ENCODE measurements at regions not wholly inside any gene's neighbourhood (a gene's known extent, or its start where the extent isn't known, plus 50 kb on each side); places are given as distances from the start of the nearest gene placed in this dataset.

- no peak for DNase-seq (ENCODE audit: low read depth, low spot score)
- no peak overlapping the region for H3K4me3 ChIP-seq (replicated peaks in 1 of 3; ENCODE audit: insufficient read depth in 1 of 3, low read depth in 1 of 3, low read length in 3 of 3)
- POLR2A ChIA-PET, result no interaction called here
- no peaks in the 10 kb centered on the region for H3K27me3 ChIP-seq (ENCODE audit: control insufficient read depth in 2 of 2, insufficient read depth in 2 of 2, low read length in 2 of 2)
- H3K36me3 ChIP-seq (ENCODE audit: control insufficient read depth in 2 of 2, extremely low read depth in 1 of 2, insufficient read depth in 2 of 2, low read length in 2 of 2), result no peaks in the 10 kb centered on the region
- H3K9me1 ChIP-seq (replicated peaks; ENCODE audit: control insufficient read depth, extremely low read depth, insufficient read depth, low read length), result no peaks in the 10 kb centered on the region
- no peaks in the 10 kb centered on the region for H3K4me1 ChIP-seq (ENCODE audit: control insufficient read depth, extremely low read depth, insufficient read depth, low read length)
- CTCF ChIA-PET, result interaction anchor here (2.0 kb wide), 1 partner anchor 11 kb away, joined by 6 read pairs; no protein-coding TSS in a partner anchor
- no peaks in the 10 kb centered on the region for H3K9me3 ChIP-seq (replicated peaks; ENCODE audit: control insufficient read depth, insufficient read depth, low read length)
- FAIRE-seq, result no peak
- H3K4me2 ChIP-seq (ENCODE audit: insufficient read depth, low read length), result no peak overlapping the region
- H2AFZ ChIP-seq (ENCODE audit: low read depth, low read length), result no peak overlapping the region
- no peaks in the 10 kb centered on the region for H4K20me1 ChIP-seq (replicated peaks; ENCODE audit: control insufficient read depth, extremely low read depth, insufficient read depth, low read length)
- H3K79me2 ChIP-seq (ENCODE audit: control insufficient read depth, insufficient read depth, low read length), result no peaks in the 10 kb centered on the region
- no TSS peak for BruUV-seq (replicated peaks)
- dilution Hi-C loops (cut with MboI; ENCODE audit: extremely low pct_ligation_motif_present, low sequenced_read_pairs) (no loop called here), intact Hi-C loops (cut with micrococcal nuclease) (no loop called here)
- H3K9ac ChIP-seq (replicated peaks; ENCODE audit: extremely low read depth, insufficient read depth, low read length), result no peak overlapping the region
- no peak overlapping the region for H3K27ac ChIP-seq (ENCODE audit: insufficient read depth, low read depth, low read length)
- TF ChIP-seq EZH2 (IDR thresholded peaks at IDR 0.05; ENCODE audit: borderline replicate concordance, low read depth, low read length, severe bottlenecking), result no peak
- no peak for TF ChIP-seq POLR2AphosphoS5 (IDR thresholded peaks at IDR 0.05; ENCODE audit: insufficient read depth, low read depth, low read length)
- TF ChIP-seq POLR2A (IDR thresholded peaks at IDR 0.05; ENCODE audit: low read depth, low read length), result no peak
- TF ChIP-seq MAX (IDR thresholded peaks at IDR 0.05; ENCODE audit: insufficient read depth, insufficient read length), result no peak
- no peak for TF ChIP-seq GATA2 (IDR thresholded peaks at IDR 0.05; ENCODE audit: insufficient read depth, insufficient read length, low read depth, low read length)
- no peak for TF ChIP-seq JUN (IDR thresholded peaks at IDR 0.05; ENCODE audit: borderline replicate concordance, insufficient read depth, insufficient read length, low read depth)
- TF ChIP-seq FOS (IDR thresholded peaks at IDR 0.05; ENCODE audit: borderline replicate concordance, insufficient read depth, low read length), result no peak
- no peak for TF ChIP-seq CTCF (IDR thresholded peaks at IDR 0.05; ENCODE audit: extremely low read depth in 1 of 2, insufficient read depth in 1 of 2, low read depth in 1 of 2, low read length in 2 of 2)
- no peak for TF ChIP-seq MYC (IDR thresholded peaks at IDR 0.05; ENCODE audit: low read depth, low read length)
These were observed 863.4 kb downstream of the PDHA2 start for GRCh38 chr4:96703265-96703664.
